Fibroblast of skin of left biceps (primary cell): ENCODE measurements at regions not wholly inside any gene's neighbourhood (a gene's known extent, or its start where the extent isn't known, plus 50 kb on each side); places are given as distances from the start of the nearest gene placed in this dataset.
"Not testable (repeated sequence)": the region's sequence is repeated elsewhere in the genome, so short reads cannot be mapped to it uniquely, and the experiment has no call there.

Experiments used
- DNase-seq, 2 experiments: peaks; one replicate each; pipeline ENCODE4 v3.0.0-alpha.2; 2013; ENCODE audit warnings: low read depth in 2 of 2

GRCh38 chr4:71209161-71209560 is 129.7 kb upstream of the SLC4A4 start:
- DNase-seq, result no peak

- DNase-seq, result no peak
Observed at GRCh38 chr4:71210823-71211222, 128.0 kb upstream of the SLC4A4 start.

- no peak for DNase-seq
Observed at GRCh38 chr4:71211748-71212147, 127.1 kb upstream of the SLC4A4 start.

DNA sequence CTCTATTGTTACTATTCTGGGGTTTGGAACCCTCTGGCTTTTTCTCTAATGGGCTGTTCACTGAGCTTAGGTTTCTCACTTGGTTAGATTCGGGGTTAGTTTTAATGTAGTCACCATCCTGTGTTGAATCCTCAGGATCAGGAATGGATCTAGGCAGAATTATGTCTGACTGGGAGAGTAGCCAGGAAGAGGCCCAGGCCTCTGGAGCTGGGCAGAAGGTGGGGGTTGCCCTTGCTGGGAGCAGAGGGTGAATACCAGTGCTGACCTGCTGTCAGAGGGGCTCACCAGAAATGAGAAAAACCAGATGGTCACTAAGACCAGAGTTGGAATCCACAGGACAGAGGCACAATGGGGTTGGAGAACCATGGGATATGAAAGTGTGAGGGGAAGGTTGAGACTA is 126.6 kb upstream of the SLC4A4 start:
- no peak for DNase-seq

- no peak for DNase-seq
Observed at GRCh38 chr4:71214578-71214977, 124.2 kb upstream of the SLC4A4 start.

GRCh38 chr4:71216316-71216959 is 122.4 kb upstream of the SLC4A4 start:
- no peak for DNase-seq

DNA sequence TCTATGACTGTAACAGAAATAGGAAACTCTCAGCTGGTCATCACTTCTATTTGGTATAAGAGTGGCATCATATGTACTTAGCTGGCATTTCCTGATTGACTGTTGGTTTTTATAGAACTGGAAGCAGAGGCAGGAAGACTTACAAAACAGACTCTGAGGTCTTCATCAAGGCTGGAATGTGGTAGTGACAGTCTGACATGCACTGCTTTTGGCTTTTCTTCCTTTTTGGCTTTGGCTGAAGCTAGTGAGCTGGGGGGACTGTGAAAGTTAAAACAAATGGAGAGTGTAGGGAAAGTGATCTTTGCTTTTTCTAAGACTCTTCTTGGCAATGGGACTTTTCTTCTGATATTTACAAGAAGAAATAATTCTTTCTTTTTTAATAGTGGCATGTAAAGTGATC is 121.1 kb upstream of the SLC4A4 start:
- no peak for DNase-seq

DNA sequence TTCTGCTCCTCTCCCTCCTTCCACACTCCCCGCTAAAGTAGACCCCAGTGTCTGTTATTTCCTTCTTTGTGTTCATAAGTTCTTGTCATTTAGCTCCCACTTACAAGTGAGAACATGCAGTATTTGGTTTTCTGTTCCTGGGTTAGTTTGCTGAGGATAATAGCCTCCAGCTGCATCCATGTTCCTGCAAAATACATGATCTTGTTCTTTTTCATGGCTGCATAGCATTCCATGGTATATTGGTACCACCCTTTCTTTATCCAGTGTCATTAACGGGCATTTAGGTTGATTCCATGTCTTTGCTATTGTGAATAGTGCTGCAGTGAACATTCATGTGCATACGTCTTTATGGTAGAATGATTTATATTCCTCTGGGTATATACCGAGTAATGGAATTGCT is 118.0 kb upstream of the SLC4A4 start:
- not testable (repeated sequence) for DNase-seq

DNA sequence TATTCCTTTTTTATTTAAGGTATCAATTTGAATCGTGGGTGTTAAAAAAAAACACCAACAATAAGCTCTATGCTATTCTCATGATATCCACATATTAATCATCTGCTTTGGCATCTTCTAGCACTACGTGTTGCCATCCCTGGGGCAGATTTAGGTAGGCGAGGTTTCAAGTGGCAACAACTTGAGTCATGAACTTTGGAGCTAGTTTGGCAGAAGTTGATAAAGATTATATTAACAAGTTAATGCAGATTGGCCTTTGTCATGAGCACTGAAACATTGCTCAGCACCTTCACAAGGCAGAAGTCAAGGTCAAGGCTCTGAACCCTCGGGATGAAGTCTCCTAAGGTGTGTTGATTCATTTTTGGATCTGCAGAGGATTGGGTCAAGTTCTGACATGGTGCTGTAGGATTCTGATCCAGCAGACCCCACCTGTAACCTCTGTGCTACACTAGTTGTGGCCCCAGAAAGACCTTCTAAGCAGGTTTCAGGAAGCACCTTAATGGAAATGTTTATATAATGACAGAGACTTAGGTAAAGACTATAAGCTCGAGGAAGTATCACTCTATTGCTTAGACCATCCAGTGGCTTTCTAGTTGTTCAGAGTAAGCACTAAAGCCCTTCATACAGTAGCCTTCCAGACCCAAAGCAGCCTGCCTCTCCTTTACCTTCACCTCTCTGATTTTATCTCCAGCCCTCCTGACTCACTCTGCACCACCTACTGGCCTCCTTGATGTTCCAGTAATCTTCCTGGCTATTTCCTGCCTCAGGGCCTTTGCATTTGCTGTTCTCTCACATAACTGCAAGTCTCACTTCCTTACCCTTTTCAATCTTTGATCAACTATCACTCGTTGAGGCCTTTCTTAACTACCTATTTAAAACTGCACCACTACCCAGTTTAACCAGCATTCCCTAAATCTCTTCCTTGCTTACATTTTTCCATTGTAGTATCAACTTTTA is 117.0 kb upstream of the SLC4A4 start:
- DNase-seq, result no peak

DNA sequence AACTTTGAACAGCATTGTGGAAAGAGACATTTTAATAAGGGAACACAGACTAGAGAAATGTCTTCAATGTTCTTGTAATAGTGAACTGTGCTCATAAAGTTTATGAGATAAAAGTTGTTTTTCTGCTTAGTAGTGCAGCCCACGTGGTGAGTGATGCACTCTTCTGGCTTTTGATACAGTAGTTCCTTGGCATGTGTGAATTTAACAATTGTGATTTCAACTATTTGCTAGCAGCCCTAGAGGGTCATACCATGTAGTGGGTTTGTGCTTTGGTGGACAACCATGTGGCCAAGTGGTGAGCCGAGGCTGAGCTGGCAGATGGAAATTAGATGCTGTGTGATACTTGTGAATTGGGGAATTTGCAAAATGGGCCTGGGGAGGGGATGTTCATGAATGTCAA is 116.2 kb upstream of the SLC4A4 start:
- no peak for DNase-seq

- no peak for DNase-seq
Observed at GRCh38 chr4:71229477-71230270, 109.1 kb upstream of the SLC4A4 start.

- DNase-seq, result no peak
Observed at GRCh38 chr4:71230271-71231128, 108.3 kb upstream of the SLC4A4 start.

DNA sequence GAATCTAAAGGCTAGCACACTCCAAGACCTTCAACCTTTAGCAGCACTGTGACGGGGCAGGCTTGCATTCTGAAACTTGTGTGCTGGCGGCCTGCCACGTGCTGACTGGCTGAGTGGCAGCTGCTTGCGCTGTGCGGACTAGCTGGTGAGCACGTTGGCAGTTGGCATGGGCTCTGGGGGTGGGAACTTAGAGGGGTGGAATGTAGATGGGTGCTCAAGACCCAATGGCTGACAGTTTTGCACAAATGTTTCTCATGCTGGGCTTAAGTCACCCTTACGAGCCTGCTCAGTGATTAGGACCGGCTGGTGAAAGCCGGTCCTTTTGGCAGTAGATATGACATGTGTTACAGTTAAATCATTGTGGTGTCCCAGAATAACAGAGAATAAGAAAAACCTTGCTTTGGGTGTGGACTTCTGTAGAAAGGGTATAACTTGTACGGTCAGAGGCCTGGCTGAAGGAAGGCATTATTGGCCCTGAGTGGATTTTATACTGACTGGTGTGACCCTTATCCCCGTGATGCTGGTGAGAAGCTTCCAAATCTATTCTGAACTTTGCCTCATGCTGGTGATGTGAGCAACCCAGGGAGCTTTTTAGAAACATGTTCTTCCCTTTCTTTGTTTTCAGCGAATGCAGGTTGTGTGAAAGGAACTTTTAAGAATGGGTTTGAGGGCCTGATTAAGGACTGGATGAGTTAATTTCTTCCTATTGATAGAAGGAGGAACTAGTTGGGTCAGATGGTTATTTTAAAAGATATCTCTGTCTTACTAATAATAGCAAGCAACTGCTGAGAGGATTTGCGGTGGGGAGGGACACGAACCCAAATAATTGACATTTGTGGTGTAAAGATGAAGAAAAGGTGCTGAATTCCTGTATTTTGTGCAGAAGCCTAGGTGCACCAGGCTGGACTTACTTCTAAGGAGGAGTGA is 107.4 kb upstream of the SLC4A4 start:
- no peak for DNase-seq

DNA sequence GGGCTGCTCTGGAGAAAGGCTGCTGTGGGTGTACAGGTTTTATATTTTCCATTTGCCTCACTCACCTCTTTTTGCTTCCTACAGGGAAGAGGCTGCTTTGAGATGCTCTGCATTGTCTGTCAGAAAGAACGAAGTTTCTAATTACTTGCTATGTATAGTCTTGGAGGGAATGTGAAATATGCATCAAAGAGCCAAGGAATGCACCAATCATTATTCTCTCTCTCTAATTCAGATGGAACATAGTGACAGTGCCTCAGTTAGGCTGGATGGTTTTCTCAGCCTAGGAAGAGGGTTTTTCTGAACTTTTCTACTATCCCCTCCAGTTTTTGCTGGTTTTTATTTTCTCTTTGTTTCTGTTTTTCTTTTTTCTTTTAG is 106.8 kb upstream of the SLC4A4 start:
- no peak for DNase-seq

DNA sequence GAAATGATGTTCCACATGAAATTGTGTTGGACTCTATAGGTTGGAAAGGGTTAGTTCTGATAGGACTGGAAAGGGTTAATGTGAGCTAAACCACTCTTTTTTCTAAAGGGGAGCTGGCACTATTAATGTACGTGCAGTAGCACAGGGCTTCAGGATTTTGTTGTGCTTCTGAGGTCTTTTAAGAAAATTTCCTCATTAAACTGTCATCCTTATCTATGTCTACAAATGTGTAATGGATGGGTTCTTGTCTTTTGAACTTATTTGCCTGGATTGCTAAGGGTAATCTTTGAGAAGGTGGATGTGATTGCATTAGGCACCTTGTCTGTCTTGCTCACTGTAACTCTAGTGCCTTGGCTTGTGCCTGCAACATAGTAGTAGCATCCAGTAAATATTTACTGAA is 106.0 kb upstream of the SLC4A4 start:
- DNase-seq, result no peak

GRCh38 chr4:71235311-71236201 is 103.3 kb upstream of the SLC4A4 start:
- no peak for DNase-seq

DNA sequence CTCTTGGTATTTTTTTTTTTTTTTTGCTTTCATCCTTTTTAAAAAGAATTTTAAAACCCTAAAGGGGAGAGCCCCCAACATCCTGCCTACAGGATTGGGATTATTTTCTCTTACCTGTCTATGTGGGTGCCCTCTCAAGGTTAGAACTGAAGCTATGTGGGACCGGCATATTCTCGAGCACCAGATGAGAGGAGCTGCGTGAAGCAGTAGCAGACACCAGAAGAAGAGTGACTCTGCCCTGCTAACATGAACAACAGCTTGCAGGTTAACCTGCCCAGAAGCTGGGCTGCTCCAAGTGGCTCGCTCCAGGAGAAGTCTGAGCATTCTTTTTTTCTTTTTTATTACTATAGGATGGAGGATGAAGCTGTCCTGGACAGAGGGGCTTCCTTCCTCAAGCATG is 102.6 kb upstream of the SLC4A4 start:
- no peak for DNase-seq

DNA sequence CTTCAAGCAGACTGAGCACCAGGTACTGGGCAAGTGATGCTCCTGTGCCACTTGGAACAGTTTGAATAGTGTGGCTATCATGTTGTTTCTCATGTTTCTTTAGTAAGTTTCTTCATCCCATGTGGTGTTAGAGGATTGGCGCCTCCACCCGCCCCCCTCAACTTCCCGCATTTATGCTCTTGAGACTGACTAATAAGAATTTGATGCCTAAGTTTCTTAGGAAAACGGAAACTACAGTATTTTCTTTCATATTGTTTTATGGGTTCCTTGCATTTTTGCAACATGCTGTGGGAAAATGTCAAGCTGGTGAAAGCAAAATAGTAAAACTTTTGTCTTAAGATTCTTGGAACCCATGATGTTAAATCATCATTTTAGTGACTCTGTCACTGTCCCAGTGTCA is 101.2 kb upstream of the SLC4A4 start:
- no peak for DNase-seq

- DNase-seq, result no peak
Observed at GRCh38 chr4:71239365-71239764, 99.5 kb upstream of the SLC4A4 start.
